KBM-7 (cell line): ENCODE measurements at regions not wholly inside any gene's neighbourhood (a gene's known extent, or its start where the extent isn't known, plus 50 kb on each side); places are given as distances from the start of the nearest gene placed in this dataset.
A peak's percentile ranks its signal among the peaks of the same experiment; 100 is the strongest.

Experiments
- DNase-seq: peaks from one replicate; pipeline ENCODE4 v3.0.0-alpha.2; 2015
- in situ Hi-C: fragments of 300-500 bp; cut with MboI; formaldehyde crosslinking; loops from 2 replicates; pipeline ENCODE4 v1.14.3; 2020; ENCODE audit warnings: low sequenced_read_pairs, low pct_unique_long_range_greater_than_20kb, mixed read lengths

DNA sequence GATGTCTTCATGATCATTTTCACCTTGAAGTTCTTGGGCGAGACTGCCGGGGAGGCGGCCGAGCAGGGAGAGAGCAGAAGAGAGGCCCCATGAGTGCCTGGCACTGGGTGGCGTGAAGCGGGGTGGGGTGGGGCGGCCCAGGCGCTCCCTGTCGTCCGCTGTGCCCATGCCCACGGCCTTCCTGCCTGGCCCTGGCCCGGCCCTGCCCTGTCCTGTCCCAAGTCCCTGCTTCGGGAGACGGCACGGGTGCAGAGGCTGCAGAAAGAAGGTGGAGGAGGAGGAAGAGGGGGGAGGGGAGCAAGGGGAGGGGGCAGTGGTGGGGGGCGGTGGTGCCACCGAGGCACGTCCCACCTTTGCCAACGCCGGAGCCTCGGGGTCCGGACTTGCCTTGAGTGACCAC lies 118.4 kb downstream of the PTPRS start:
- DNase-seq = no peak
- in situ Hi-C loops = no loop called here

DNA sequence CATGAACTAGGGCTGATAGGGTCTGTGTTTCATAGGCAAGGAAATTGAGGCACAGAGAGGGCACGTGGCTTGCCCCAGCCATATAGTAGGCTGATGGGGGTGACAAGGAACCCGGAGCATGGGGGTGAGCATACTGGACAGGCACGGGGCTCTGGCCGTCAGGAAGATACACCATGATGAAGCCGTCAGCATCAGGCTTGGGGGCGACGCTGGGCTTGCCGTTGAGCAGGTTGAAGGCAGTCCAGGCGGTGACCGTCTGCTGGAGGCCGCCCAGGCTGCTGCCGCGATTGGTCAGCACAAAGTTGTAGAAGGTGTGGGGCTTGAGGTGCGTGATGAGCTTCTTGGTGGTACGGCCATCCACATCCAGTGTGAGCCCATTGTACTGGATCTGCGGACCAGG lies 119.7 kb downstream of the PTPRS start:
- in situ Hi-C loops = no loop called here
- no peak for DNase-seq

DNA sequence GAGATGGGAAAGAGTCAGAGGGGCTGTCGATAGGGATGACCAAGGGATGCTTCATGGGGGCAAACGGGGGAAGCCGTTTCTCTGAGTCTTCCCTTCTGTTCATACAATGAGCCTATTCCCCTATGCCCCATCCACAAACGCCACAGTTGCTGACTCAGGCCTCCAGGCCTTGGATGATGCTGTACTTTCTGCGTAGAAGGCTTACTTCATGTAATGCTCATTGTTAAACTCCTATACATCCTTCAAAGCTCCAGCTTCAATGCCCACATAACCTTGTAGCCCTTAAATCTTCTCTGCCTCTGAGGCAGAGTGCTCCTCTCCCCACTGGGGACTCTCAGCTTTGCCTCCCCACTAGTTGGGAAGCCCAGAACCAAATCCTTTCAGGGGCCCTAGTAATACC lies 120.3 kb downstream of the PTPRS start:
- in situ Hi-C loops = no loop called here
- DNase-seq = no peak

DNA sequence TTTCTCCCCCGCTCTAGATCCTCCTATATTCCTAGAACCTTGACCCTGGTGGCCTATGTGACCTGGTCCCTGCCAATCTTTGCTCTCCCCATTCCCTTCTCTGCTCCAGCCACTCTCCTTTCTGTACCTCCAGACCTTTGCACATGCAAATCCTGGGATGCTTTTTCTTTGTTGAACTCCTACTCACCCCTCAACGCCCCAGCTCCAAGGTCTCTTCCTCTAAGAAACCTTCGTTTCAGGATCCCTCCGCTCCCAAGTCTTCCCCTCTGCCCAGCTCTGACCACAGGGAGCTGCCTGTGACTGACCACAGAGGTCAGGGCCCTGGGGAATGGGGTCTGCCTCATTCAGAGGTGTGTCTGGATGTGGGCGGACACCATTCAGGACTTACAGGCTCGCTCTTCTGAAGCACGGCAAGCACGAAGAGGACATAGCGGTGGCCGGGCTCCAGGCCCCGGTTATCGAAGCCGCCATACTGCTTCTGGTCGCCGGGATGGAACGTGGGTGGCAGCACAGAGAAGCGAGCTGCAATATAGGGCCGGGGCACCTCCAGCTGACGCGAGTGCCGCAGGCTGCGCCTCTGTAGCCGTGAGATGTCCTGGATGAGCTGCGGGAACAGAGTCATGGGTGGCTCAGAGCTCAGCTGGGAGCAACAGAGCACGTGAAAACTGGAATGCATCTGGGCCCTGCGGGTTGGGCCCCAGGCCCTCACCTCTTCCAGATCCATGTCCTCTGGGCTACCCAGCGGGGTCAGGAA lies 120.9 kb downstream of the PTPRS start:
- DNase-seq = no peak
- in situ Hi-C loops = no loop called here

DNA sequence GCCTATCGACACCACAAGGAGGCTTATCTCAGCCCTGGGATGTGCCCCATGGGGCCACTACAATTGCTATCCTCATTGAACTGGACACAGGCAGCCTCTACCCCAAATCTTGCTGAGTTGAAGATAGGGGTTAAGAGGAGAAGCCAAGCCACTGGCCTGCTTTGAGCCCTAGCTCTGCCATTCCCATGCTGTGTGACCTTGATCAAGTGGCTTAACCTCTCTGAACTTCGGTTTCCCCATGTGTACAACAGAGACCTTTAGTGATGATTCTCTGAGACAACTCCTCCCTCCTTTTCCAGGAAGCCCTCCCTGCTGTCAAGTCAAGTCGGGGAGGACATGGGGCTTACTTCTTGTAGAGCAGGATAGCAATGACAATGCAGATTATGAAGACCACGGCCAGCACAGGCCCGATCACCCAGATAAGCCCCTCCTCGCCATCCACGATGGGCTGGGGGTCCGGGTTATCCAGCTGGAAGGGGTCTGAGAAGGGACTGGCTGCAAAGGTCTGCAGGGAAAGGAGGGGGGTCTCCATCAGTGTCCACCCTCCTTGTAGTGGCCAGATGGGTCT lies 121.6 kb downstream of the PTPRS start:
- DNase-seq = no peak
- in situ Hi-C loops = no loop called here

DNA sequence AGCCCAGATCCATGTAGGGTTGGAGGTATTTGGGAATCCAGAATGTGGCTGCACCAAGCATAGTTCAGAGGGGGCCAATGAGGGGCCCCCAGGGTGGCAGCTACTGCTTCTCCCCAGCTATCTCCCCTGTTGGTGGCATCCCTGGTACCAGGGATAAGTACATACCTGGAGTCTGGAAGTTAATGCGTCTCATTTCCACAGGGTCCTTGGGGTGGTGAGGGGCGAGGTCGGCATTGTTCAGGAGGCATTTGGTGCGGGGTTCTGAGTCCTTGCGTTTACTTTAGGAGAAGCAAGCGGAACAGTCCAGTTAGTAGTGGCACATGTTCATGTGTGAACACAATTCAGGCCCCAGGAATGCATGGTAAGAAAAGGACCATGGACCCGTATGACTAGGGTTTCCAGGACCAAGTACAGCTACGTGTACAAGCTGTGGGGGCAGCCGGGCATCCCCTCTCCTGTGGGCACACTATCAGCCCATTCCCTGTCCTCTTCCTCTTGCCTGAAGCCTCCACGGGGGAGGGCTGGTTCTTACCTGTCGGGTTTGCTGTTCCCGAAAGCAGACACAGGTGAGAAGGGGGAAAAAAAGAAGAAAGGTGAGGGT lies 122.3 kb downstream of the PTPRS start:
- in situ Hi-C loops = no loop called here
- DNase-seq = no peak

DNA sequence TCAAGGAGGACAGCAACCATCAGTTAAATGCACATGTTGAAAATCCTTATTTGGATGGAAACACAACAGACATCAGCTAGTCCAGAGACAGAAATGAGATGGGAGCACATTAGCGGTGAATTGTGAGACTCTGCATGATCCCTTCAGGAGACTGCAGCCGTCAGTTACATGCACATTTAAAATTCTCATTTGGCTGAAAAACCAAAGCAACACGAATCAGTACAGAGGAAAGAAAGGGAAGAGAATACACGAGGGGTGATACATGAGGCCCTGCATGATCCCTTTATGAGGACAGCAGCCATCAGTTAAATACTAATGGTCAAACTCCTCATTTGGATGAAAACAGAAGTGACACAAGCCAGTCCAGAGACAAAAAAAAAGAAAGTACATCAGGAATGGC lies 123.4 kb downstream of the PTPRS start:
- in situ Hi-C loops = no loop called here

DNA sequence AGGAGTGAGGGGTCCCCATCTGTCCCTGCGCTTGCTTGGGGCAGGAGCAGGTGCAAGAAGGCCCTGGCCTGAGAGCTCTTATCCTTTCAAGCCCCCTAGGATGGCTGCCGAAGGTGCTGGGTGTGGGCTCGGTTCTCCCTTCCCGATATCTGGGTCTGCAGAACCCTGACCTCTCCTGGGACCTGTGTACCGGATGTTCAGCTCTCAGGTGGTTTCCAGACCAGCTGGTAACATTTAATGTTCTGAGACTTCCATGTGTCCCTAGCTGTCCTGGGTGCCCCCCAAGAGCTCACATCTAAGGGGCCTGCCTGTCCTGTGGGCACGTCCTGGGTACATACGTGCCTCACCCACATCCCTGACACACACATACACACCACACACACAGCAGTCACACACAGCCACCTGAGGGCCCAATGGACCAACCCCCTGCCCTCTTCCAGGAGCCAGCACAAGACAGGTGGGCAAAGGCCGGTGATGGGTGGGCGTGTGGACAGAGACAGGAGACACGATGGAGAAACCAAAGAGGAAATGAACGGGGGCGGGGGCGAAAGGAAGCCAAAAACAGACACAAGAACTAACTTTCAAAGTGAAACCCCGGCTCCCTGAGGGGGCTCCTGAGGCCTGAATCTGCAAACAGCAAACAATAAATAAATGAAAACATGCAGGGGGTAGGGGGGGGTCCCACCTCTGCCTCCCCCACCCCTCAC lies 124.3 kb downstream of the PTPRS start:
- in situ Hi-C loops = no loop called here
- DNase-seq = no peak

More for the DNA sequence above, 123.4 kb downstream of the PTPRS start:
- no peak for DNase-seq

DNA sequence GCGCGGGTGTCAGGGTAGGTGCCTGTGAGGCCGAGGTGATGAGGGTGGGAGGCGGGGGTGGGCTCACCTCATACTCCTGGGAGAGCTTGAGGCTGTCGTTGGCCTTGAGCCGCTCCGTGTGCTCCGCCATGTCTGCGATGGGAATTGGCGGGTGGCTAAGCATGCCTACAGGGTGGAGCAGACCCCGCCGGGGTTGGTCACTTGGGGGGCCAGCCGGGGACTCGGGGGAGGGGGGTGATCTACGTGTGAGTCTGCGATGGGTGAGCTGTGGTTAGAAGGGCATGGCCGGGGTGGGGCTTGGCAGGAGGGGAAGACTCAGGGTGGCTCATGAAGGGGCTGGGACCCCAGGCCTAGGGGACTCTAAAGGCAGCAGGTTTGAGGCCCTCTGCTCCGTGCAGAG lies 125.2 kb downstream of the PTPRS start:
- in situ Hi-C loops = no loop called here
- DNase-seq = no peak

DNA sequence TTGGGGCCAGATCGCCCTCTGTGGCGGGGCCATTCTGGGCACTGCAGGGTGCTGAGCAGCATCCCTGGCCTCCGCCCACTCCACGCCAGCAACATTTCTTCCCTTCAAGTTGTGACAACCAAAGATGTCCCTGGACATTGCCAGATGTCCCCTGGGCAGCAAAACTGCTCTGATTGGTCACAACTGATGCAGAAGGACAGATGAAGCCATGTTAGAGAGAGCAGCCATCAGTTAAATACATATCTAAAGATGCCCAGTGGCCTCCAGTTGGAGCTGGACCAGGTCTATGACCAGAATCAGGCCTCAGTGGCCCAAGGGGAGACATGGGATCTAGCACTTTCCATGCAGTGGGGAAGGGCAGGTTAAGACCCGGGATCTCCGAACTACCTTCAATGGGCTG lies 125.7 kb downstream of the PTPRS start:
- DNase-seq = no peak
- in situ Hi-C loops = no loop called here

DNA sequence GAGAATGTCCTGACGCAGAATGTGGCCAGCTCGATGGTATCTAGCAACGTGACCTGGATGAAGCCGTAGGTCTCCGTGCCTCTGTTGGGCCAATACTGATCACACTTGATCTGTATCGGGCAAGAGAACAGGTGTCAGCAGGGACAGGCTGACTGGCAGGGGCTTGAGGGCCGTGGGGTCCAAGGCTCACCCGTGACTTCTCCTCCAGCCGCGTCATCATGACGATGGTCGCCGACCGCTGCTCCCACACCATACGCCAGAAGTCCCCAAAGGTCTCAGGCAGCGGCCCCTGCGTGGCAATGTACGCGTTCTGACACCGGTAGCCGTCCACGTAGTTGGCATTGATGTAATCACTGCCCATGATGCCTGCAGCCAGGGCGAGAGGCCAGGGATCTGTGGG lies 126.2 kb downstream of the PTPRS start:
- in situ Hi-C loops = no loop called here
- DNase-seq = no peak

DNA sequence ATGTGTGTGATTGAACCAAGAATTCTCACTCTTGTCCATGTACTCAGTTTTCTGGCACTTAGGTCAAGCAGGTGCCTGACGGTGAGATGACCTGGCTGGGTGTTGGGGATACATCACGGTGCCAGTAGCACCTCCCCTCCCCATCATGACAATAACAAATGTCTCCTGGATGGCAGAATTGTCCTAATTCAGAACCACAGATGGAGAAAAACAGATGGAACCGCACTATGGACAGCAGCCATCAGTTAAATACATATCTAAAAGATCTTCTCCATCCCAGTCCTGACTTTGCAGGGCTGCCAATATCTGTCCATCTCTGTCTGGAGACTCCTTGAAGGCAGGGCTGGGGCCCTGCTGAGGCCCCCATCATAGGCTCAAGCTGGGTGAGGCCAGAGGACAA lies 126.9 kb downstream of the PTPRS start:
- in situ Hi-C loops = no loop called here
- no peak for DNase-seq

DNA sequence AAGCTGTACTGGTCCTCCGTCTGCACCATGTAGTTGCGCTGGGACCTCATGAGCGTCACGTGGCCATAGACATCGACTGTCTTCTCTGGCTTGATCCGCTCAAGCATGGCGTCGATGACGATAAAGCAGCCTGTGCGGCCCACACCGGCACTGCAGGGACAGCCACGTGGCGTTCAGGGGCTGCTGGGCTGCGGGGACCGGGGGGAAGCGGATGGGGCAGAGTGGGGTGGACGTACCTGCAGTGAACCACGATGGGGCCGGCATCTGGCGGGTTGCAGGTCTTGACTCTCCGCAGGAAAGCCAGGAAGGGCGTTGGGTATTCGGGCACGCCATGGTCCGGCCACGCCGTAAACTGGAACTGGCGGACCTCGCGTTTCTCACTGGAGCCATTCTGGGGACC lies 128.5 kb downstream of the PTPRS start:
- in situ Hi-C loops = no loop called here
- DNase-seq = no peak

DNA sequence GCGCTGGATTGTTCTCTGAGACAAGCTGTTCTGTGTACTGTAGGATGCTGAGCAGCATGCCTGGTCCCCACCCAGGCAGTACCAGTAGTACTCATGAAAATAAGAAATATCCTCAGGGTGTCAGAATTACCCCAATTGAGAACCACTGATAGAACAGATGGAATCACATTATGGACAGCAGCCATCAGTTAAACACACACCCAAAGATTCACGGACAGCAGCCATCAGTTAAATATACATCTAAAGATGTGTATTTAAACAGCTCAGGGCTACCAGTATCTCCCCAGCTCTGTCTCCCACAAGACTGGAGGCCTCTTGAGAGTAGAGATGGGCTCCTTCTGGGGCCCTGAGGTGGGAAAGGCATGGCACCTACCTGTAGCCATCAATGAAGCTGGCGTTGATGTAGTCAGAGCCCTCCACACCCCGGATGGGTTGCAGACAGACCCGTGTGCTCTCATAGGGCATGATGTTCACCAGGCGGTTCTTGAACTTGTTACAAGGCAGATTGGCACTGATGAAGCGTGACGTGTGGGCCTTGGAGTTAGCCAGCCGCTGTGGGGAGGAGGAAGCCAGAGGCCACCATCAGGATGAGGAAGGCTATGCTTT lies 129.3 kb downstream of the PTPRS start:
- no peak for DNase-seq
- in situ Hi-C loops = no loop called here

DNA sequence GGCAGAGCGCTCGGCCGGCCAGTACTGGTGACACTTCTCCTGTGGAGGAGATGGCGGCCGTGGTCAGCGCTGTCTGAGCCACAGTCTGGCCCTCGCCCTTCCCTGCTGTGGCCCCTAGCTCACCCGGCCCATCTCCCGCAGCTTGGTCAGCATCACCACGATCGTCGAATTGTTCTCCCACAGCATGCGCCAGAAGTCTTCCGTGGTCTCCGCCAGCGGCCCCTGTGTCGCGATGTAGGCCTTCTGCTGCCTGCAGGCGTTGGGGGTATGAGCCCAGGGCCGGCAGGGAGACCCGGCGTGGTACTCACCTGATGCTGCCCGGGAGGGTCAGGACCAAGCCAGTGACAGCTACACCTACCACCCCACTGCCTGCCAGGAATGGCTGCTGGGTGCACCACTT lies 130.1 kb downstream of the PTPRS start:
- in situ Hi-C loops = no loop called here
- no peak for DNase-seq

DNA sequence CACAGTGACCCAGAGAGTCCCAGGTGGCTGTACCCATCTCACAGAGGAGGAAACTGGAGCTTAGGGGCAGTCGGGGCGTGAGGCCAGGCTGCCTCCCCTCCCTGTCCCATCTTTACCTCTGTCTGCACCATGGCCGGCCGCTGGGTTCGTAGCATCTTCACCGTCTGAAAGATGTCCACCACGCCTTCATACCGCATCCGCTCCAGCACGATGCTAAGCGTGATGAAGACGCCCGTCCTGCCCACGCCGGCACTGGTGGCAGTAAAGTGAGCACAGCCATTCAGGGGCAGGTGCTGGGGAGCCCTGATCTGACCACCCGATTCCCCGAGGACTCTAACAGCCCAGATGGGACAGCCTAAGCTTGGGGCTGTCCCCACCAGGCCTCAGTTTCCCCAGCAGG lies 132.8 kb downstream of the PTPRS start:
- in situ Hi-C loops = no loop called here
- no peak for DNase-seq

DNA sequence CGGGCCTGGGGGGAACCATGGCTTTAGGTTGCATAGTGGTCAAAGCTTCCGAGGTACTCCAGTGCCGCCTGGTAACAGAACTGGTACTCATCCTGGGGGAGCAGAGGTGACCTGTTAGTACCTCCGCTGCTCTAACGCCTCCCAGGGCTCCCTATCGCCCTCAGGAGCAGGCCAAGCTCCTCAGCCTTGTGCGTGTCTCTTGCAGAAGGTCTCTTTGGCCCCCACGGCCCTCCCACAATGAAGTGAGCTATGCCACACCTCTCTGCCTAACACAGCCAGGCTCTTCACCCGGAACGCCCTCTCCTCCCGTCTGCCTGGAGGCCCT lies 133.9 kb downstream of the PTPRS start:
- in situ Hi-C loops = no loop called here
- DNase-seq = no peak

DNA sequence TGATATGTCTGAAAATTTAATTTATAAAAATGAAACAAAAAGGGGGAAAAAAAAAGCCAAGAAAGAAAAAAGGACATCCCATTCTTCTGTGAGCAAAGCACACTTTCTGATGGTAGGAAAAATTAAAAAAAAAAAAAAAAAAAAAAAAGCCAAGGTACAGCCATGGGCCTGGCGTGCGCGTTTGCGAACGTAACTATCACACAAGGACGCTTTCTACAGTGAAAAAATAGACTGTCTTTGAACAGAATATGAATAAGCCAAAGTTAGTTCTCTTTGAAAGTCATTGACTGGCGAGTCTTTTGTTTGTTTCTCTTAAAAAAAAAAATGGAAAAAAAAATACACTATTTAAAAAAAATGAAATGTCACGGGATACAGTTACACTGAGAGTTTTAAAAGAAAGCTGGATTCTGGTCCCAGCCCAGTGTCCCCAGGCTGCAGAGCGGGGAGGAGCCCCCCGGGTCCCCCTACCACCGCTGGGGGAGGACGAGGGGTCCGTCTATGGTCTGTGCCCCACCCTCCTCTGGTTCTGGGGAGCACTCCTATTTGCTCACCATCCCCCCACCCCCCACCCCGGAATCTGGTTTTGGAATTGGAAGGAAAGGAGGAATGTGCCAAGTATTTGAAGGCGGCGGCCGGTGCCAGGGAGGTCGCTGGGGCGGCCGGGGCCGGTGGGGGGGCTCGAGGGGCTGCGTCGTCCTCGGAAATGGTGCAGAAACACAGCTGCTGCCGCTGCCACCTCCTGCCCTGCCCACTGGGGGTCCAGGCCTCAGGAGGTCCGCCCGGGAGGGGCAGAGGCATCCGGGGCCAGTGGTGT lies 134.5 kb downstream of the PTPRS start:
- in situ Hi-C loops = no loop called here
- no peak for DNase-seq

DNA sequence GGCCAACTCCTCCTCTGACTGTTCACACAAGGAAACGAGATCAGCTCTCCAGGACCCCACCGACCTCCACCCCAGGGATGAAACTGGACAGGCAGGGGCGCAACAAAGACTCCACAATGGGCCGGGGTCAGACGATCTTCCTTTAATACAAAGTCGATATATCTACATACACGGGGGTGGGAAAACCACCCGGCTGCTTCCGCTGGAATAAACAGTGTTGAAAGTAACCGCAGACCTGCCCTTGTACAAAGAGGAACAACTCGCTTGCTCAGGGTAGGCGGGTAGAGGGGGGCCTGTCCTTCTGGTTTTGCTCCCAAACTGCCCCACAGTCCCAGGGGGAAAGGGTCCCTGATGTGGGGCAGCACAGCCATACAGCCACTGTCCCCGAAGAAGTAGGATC lies 135.2 kb downstream of the PTPRS start:
- DNase-seq = peak; percentile 61
- in situ Hi-C loops = no loop called here
